HUES6 (cell line): ENCODE measurements at regions not wholly inside any gene's neighbourhood (a gene's known extent, or its start where the extent isn't known, plus 50 kb on each side); places are given as distances from the start of the nearest gene placed in this dataset.
"Not testable (repeated sequence)": the region's sequence is repeated elsewhere in the genome, so short reads cannot be mapped to it uniquely, and the experiment has no call there.

Experiments
- H3K27ac ChIP-seq: 2 replicates; pipeline ENCODE4 v1.7.0; 2013; ENCODE audit warnings: low read depth, mild to moderate bottlenecking, low read length, inconsistent platforms
- H3K27me3 ChIP-seq: 2 replicates; pipeline ENCODE4 v1.6.1; 2013; ENCODE audit warnings: low read length; ENCODE audit not compliant: control insufficient read depth, insufficient read depth
- H3K36me3 ChIP-seq: 2 replicates; pipeline ENCODE4 v1.6.1; 2013; ENCODE audit warnings: low read length; ENCODE audit not compliant: control insufficient read depth, insufficient read depth
- H3K4me1 ChIP-seq: 2 replicates; pipeline ENCODE4 v1.6.1; 2013; ENCODE audit warnings: low read length; ENCODE audit not compliant: control insufficient read depth, insufficient read depth
- H3K4me3 ChIP-seq: 2 replicates; pipeline ENCODE4 v1.5.1; 2013; ENCODE audit warnings: low read depth, low read length
- H3K9ac ChIP-seq: one replicate; pipeline ENCODE4 v1.6.1; 2013; ENCODE audit warnings: mild to moderate bottlenecking, low read length
- H3K9me3 ChIP-seq: 2 replicates; pipeline ENCODE4 v1.6.1; 2013; ENCODE audit warnings: low read depth, low read length; ENCODE audit not compliant: control insufficient read depth, insufficient read depth

DNA sequence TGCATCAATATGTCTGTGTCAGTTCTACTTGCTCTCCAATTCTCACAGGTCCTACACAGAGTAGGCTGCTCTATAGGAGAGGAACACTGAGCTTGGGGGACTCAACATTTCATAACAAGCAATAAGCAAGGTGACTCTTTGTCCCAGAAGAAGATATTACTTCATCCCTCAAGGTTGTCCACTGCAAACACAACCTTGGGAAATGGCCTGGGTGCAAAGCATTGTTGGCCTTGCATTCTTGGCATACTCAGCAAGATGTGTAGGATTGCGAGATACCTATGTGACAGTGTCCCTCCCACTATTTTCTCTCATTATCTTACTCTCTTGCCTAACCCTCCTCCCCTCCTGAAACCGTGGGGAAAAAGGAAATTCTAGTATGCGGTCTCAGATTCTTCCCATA, 169.8 kb upstream of the FREM1 start:
- no peak overlapping the region for H3K27ac ChIP-seq

DNA sequence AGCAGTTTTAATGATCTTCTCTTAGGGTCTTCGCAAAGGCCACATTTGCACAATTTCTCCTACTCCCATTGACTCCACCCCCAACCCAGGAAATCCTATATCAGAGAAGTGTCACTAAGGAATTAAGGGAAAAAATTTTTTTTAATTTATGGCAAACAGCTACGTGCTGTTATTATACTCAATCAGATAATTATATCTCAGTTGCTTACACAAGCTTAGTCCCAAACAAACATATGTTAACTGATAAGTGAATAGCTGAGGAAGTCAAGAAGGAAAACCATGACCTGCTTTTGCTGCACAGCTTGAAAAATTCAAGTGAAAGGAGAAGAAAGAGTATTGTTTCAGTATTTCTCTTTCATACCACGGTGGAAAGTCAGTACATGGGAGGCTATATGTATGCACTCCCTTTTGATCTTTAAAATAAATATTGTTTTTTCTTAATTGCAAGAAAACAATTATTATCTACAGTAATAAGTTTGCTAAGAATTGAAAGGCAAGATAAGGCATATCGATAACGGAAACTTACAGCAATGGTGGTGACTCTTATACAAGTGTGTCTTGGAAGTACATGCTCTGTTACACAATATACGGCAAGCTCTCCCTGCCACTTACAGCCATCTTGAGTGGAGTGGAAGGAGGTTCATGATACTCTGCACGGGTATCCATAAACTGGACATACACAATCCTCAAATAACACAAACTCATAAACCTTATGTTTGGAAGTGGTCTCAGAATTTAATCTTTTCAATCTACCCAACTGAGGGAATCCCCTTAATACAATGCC, 167.9 kb upstream of the FREM1 start:
- Histone ChIP-seq H3K36me3 (no peaks in the 10 kb centered on the region), H3K4me3 (no peak overlapping the region), H3K27me3 (no peaks in the 10 kb centered on the region), H3K9me3 (peaks cover 8% of the 10 kb centered on the region; the same call in 1 of the 2 replicates), H3K9ac (no peak overlapping the region), H3K27ac (no peak overlapping the region), H3K4me1 (no peaks in the 10 kb centered on the region)

More for the DNA sequence above, 169.8 kb upstream of the FREM1 start:
- no peaks in the 10 kb centered on the region for H3K27me3 ChIP-seq
- H3K36me3 ChIP-seq: no peaks in the 10 kb centered on the region
- no peaks in the 10 kb centered on the region for H3K4me1 ChIP-seq
- H3K4me3 ChIP-seq: no peak overlapping the region
- H3K9ac ChIP-seq: no peak overlapping the region
- H3K9me3 ChIP-seq: peaks cover 7% of the 10 kb centered on the region; the same call in 1 of the 2 replicates

DNA sequence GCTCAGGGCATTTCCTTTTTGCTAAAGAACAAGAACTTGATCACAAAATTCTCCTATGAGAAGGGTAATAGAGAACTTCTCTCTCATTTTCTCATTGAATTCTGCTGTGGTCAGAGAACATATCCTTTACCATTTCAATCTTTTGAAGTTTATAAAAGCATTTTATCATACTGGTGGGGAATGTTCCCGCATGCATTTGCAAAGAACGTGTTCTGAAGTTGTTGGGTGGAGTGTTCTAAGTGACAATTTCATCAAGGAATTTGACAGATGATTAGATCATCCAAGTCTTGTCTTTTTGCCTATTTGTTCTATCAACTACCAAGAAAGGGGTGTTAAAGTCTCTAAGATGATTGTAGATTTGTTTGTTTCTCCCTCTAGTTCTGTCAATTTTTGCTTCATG, 163.4 kb upstream of the FREM1 start:
- Histone ChIP-seq H3K9me3 (peaks cover 5% of the 10 kb centered on the region; the same call in 1 of the 2 replicates), H3K27me3 (no peaks in the 10 kb centered on the region), H3K9ac (no peak overlapping the region), H3K4me3 (no peak overlapping the region), H3K36me3 (no peaks in the 10 kb centered on the region), H3K27ac (no peak overlapping the region), H3K4me1 (no peaks in the 10 kb centered on the region)

DNA sequence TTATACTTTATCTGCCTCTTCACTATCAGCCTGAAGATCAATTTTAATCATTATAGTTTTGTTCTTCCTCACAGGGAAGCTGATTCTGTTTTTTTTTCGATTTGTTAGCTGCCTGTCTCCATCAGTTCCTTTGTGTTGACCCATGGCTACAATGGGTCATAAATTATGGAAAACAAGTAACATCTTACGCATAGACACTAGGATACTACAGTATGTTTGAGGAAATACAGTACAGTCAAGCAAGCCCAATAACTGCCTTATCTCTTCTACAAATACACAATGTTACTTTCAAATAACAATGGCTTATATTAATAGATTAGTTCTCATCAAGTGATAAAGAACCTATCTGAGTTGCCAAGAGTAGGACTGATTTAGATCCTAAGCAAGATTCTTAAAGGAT, 160.5 kb upstream of the FREM1 start:
- no peaks in the 10 kb centered on the region for H3K36me3 ChIP-seq
- no peak overlapping the region for H3K4me3 ChIP-seq
- H3K4me1 ChIP-seq: no peaks in the 10 kb centered on the region
- H3K9me3 ChIP-seq: peaks cover 9% of the 10 kb centered on the region; the same call in 1 of the 2 replicates
- no peak overlapping the region for H3K9ac ChIP-seq
- H3K27me3 ChIP-seq: no peaks in the 10 kb centered on the region
- no peak overlapping the region for H3K27ac ChIP-seq

DNA sequence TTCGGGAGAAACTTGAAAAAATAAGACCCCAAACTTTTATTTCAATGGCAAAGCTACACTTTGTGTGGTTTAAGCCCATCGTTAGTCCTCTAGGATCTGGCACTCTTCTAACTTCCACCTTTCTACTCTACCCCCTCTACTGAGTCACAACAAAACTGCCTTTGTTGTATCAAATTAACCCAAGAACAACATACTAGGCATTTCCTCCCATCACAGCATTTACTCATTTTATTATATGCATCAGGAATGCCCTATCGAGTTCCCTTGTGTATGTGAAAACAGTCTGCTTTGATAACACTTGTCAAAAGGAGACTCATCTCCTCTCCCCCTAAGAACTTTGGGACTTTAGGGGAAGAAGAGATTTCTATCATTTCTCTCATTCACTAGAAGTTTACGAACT, 158.9 kb upstream of the FREM1 start:
- Histone ChIP-seq H3K27me3 (no peaks in the 10 kb centered on the region), H3K27ac (no peak overlapping the region), H3K4me3 (no peak overlapping the region), H3K4me1 (no peaks in the 10 kb centered on the region), H3K36me3 (no peaks in the 10 kb centered on the region), H3K9ac (no peak overlapping the region), H3K9me3 (peaks cover 4% of the 10 kb centered on the region; the same call in 1 of the 2 replicates)

DNA sequence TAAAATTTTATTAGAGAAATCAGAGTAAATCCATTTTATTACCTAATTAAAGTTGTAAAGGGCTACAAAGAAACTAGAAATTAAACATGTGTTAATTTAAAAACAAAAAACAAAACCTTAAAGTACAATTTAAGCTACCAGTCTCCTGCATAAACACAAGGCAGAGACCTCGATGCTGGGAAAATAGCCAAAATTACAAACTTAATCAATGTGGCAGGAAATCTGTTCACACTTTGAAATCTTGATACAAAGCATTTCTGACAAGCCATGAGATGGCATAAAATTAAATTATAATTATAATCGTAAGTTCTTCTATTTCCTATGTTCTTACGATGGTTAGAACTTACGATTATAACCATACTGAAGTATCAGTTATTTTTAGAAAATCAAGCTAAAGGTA, 158.0 kb upstream of the FREM1 start:
- Histone ChIP-seq H3K4me3 (no peak overlapping the region), H3K9me3 (peaks cover 4% of the 10 kb centered on the region; the same call in 1 of the 2 replicates), H3K27me3 (no peaks in the 10 kb centered on the region), H3K4me1 (no peaks in the 10 kb centered on the region), H3K9ac (no peak overlapping the region), H3K27ac (no peak overlapping the region), H3K36me3 (no peaks in the 10 kb centered on the region)

DNA sequence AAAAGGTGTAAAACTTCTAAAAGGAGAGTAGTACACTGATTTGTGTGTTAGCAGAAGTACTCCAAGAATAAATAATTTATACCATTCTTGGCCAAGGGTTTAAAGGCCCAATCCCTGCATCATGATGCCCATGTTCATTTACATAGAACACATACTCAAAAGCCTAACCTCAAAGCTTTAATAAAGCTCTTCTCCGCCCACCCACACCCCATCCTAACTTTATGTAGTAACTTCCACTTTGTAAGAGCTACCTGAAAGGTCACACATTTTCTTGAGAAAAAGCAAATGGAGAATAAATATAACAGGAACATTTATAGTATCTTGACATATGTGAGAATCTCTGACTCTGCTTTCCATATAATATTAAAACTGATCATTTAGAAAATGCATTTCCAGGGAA, 148.8 kb upstream of the FREM1 start:
- H3K9me3 ChIP-seq: no peaks in the 10 kb centered on the region
- no peaks in the 10 kb centered on the region for H3K4me1 ChIP-seq
- no peaks in the 10 kb centered on the region for H3K36me3 ChIP-seq
- H3K4me3 ChIP-seq: no peak overlapping the region
- no peaks in the 10 kb centered on the region for H3K27me3 ChIP-seq
- H3K9ac ChIP-seq: no peak overlapping the region
- no peak overlapping the region for H3K27ac ChIP-seq

DNA sequence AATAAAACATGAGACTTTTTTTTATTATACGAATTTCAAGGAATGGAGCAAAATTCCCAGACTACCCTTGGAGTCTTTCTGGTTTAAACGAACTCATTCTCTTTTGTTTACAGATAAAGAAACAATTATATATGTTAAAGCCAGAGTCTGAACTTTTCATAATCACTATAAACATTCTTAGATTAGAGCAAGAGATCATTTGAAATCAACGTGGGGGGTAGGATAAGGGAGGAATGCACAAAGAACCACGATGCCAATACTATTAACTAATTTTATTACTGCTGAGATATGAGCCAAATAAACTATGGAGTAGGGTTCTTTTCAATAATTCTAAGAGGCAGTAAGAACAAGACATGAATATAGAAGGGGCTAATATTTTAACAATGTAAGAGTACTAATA, 148.0 kb upstream of the FREM1 start:
- Histone ChIP-seq H3K9ac (no peak overlapping the region), H3K27me3 (no peaks in the 10 kb centered on the region), H3K9me3 (no peaks in the 10 kb centered on the region), H3K4me3 (no peak overlapping the region), H3K36me3 (no peaks in the 10 kb centered on the region), H3K27ac (no peak overlapping the region), H3K4me1 (no peaks in the 10 kb centered on the region)

DNA sequence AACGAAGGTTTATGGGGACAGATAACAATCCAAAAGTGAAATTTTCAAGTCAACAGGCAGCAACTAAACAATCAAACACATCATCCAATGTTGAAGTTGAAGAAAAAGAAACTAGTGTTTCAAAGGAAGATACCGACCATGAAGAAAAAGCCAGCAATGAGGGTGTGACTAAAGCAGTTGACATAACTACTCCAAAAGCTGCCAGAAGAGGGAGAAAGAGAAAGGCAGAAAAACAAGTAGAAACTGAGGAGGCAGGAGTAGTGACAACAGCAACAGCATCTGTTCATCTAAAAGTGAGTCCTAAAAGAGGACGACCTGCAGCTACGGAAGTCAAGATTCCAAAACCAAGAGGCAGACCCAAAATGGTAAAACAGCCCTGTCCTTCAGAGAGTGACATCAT, 145.1 kb upstream of the FREM1 start:
- H3K36me3 ChIP-seq, H3K27ac ChIP-seq: not testable (repeated sequence)

DNA sequence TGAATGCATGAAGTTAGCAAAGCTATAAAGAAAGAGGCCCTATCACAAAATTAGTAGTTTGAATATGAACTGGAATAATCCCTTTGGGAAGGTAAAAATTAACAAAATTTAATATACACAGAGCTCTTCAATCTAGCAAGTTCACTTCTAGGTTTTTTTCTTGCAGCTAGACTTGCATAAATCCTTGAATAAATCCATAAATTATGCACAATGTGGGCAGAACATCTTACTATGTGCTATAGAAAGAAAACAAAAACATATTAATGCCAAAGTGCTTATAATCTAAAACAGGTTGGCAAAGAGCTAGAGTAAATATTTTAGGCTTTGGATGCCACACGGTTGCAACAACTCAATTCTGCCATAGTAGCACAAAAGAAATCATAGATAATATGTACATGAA, 138.5 kb upstream of the FREM1 start:
- H3K9ac ChIP-seq: no peak overlapping the region
- H3K27me3 ChIP-seq: no peaks in the 10 kb centered on the region
- H3K27ac ChIP-seq: no peak overlapping the region
- H3K9me3 ChIP-seq: no peaks in the 10 kb centered on the region
- no peaks in the 10 kb centered on the region for H3K4me1 ChIP-seq
- no peak overlapping the region for H3K4me3 ChIP-seq
- no peaks in the 10 kb centered on the region for H3K36me3 ChIP-seq

More for the DNA sequence above, 145.1 kb upstream of the FREM1 start:
- H3K4me3 ChIP-seq, H3K9me3 ChIP-seq, H3K27me3 ChIP-seq, H3K4me1 ChIP-seq, H3K9ac ChIP-seq: not testable (repeated sequence)

DNA sequence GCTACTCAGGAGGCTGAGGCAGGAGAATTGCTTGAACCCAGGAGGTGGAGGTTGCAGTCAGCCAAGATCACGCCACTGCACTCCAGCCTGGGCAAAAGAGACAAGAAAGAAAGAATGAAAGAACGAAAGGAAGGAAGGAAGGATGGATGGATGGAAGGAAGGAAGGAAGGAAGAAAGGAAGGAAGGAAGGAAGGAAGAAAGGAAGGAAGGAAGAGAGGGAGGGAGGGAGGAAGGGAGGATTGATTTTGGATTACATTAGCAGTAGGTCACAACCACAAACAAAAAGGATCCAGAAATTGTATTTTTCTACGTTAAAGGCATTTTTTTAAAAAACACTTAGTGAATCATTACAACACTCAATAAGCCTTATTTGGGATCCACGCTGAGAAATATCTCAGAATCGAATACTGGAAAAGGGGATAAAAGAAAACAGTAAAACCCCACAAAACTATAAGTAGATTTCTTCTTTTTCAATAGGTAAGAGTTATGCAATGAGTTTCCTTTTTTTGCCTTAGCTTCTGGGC, 136.9 kb upstream of the FREM1 start:
- Histone ChIP-seq H3K36me3 (no peaks in the 10 kb centered on the region), H3K9me3 (no peaks in the 10 kb centered on the region), H3K4me1 (no peaks in the 10 kb centered on the region), H3K27me3 (no peaks in the 10 kb centered on the region), H3K27ac (no peak overlapping the region), H3K9ac (no peak overlapping the region), H3K4me3 (no peak overlapping the region)
